K562 (cell line): ENCODE measurements at regions not wholly inside any gene's neighbourhood (a gene's known extent, or its start where the extent isn't known, plus 50 kb on each side); places are given as distances from the start of the nearest gene placed in this dataset.

Experiments used
- ARHGAP35 ChIP-seq: fragments of 450-650 bp; IDR thresholded peaks from 2 replicates; pipeline ENCODE4 v1.6.1; 2018; ENCODE audit not compliant: partially characterized antibody
- BCL6 ChIP-seq: fragments of 250-450 bp; sonication (Bioruptor Pico); IDR thresholded peaks from 2 replicates; pipeline ENCODE4 v1.4.0; 2020
- CCNT2 ChIP-seq: IDR thresholded peaks from 2 replicates; pipeline ENCODE4 v1.6.1; 2011; ENCODE audit warnings: borderline replicate concordance, low read depth, mild to moderate bottlenecking, moderate library complexity, mixed read lengths, low read length; ENCODE audit not compliant: insufficient read length; ENCODE audit errors: extremely low read depth
- FOS ChIP-seq: IDR thresholded peaks from 3 replicates; pipeline ENCODE4 v1.6.1; 2011; ENCODE audit not compliant: insufficient read length; ENCODE audit errors: extremely low read depth
- HMGXB4 ChIP-seq: sonication (generic); formaldehyde crosslinking; IDR thresholded peaks from 2 replicates; pipeline ENCODE4 v1.8.1; 2023; ENCODE audit warnings: mild to moderate bottlenecking, missing genetic modification reagents
- HNRNPL ChIP-seq: fragments of 200-400 bp; formaldehyde crosslinking; IDR thresholded peaks from 2 replicates; pipeline ENCODE4 v1.6.1; 2017; ENCODE audit warnings: low read depth, mild to moderate bottlenecking, low read length
- HNRNPUL1 ChIP-seq: fragments of 200-400 bp; formaldehyde crosslinking; IDR thresholded peaks from 2 replicates; pipeline ENCODE4 v1.6.1; 2017; ENCODE audit warnings: low read length
- NEUROD1 ChIP-seq: fragments of 150-350 bp; IDR thresholded peaks from 2 replicates; pipeline ENCODE4 v1.6.1; 2014; ENCODE audit warnings: borderline replicate concordance, low read length, low read depth; ENCODE audit not compliant: partially characterized antibody
- NR3C1 ChIP-seq: sonication (generic); formaldehyde crosslinking; IDR thresholded peaks from 2 replicates; pipeline ENCODE4 v1.8.1; 2022; ENCODE audit warnings: missing genetic modification reagents
- PBX2 ChIP-seq, 2 experiments: IDR thresholded peaks in 1 of 2; conservative IDR thresholded peaks in 1 of 2; 2 replicates each; pipeline ENCODE4 v1.6.1; 2016; ENCODE audit warnings: low read depth in 2 of 2, mild to moderate bottlenecking in 1 of 2, missing compliant biosample characterization in 1 of 2, missing genetic modification characterization in 1 of 2, moderate library complexity in 1 of 2
- POLR3G ChIP-seq: IDR thresholded peaks from 2 replicates; pipeline ENCODE4 v1.6.1; 2011; ENCODE audit not compliant: insufficient read length, insufficient replicate concordance; ENCODE audit errors: extremely low read depth
- PTRF ChIP-seq: fragments of 450-650 bp; IDR thresholded peaks from 2 replicates; pipeline ENCODE4 v1.6.1; 2016; ENCODE audit warnings: mild to moderate bottlenecking, missing genetic modification characterization, missing compliant biosample characterization
- SMARCA5 ChIP-seq: fragments of 450-650 bp; IDR thresholded peaks from 2 replicates; pipeline ENCODE4 v1.6.1; 2016
- SRF ChIP-seq, 2 experiments: fragments of 250-450, 450-650 bp in 1 of 2; sonication (Bioruptor Pico) in 1 of 2; sonication (generic) in 1 of 2; formaldehyde crosslinking; IDR thresholded peaks; 2 replicates each; pipeline versions ENCODE4 v1.5.0 to v1.5.1; 2020 to 2022; ENCODE audit warnings: mild to moderate bottlenecking in 1 of 2, missing genetic modification reagents in 1 of 2
- SRSF3 ChIP-seq: fragments of 200-400 bp; formaldehyde crosslinking; IDR thresholded peaks from 2 replicates; pipeline ENCODE4 v1.6.1; 2016; ENCODE audit warnings: mild to moderate bottlenecking, low read length, moderate library complexity; ENCODE audit not compliant: insufficient read depth
- TAF1 ChIP-seq: IDR thresholded peaks from 2 replicates; pipeline ENCODE4 v1.6.1; 2011; ENCODE audit warnings: mild to moderate bottlenecking, low read length, moderate library complexity; ENCODE audit not compliant: insufficient read depth, control insufficient read depth, severe bottlenecking; ENCODE audit errors: extremely low read depth
- XRCC4 ChIP-seq: IDR thresholded peaks from one replicate; pipeline ENCODE4 v1.6.1; 2011; ENCODE audit not compliant: insufficient read depth, insufficient read length; ENCODE audit errors: extremely low read depth
- ZFPM2 ChIP-seq: fragments of 250-450 bp; sonication (Bioruptor Pico); IDR thresholded peaks from 2 replicates; pipeline ENCODE4 v1.5.1; 2022; ENCODE audit warnings: mild to moderate bottlenecking
- ZNF124 ChIP-seq: sonication (generic); formaldehyde crosslinking; IDR thresholded peaks from 2 replicates; pipeline ENCODE4 v1.8.1; 2022; ENCODE audit warnings: missing genetic modification reagents
- ZNF512 ChIP-seq: IDR thresholded peaks from 2 replicates; pipeline ENCODE4 v1.6.1; 2016; ENCODE audit warnings: missing genetic modification characterization, missing compliant biosample characterization

GRCh38 chr10:78302989-78303854, 269.6 kb downstream of the RPS24 start (continued):
- TF ChIP-seq ZNF124 (CRISPR knock-in tag), result no peak
- peak; percentile 36 for TF ChIP-seq TAF1
- TF ChIP-seq ZFPM2 (CRISPR knock-in tag), result no peak
- no peak for TF ChIP-seq POLR3G
- no peak for TF ChIP-seq HMGXB4
- peak in 1 of 2 experiments; percentile 81; a peak in 2 of 4 replicates for TF ChIP-seq SRF (CRISPR knock-in tag; IDR thresholded peaks at IDR 0.05)
- TF ChIP-seq HNRNPL, result peak; percentile 99
- TF ChIP-seq CCNT2, result peak; percentile 89
- no peak for TF ChIP-seq BCL6 (CRISPR knock-in tag)
- no peak for TF ChIP-seq NR3C1
- peak; percentile 17 for TF ChIP-seq NEUROD1
- no peak for TF ChIP-seq SRSF3
- TF ChIP-seq XRCC4, result no peak
- TF ChIP-seq PBX2 (CRISPR knock-in tag; IDR thresholded peaks at IDR 0.05; ENCODE audit: low read depth), result peak; percentile 26; the same call in 1 of the 2 replicates
- no peak; the same call in 1 of the 2 replicates for TF ChIP-seq PBX2 (tag; conservative IDR thresholded peaks at IDR 0.05; ENCODE audit: low read depth)
- TF ChIP-seq PTRF (tag), result no peak
- no peak for TF ChIP-seq FOS
- TF ChIP-seq ARHGAP35, result no peak
- TF ChIP-seq ZNF512 (tag), result no peak
- TF ChIP-seq HNRNPUL1, result no peak
- no peak for TF ChIP-seq SMARCA5
